GM21447 (cell line): ENCODE measurements at regions not wholly inside any gene's neighbourhood (a gene's known extent, or its start where the extent isn't known, plus 50 kb on each side); places are given as distances from the start of the nearest gene placed in this dataset.

Experiments used
- ATAC-seq: cut with Tn5 transposase; IDR thresholded peaks from one replicate; pipeline ENCODE4 v1.9.1; 2021; ENCODE audit not compliant: unreplicated experiment

GRCh38 chr15:77717333-77717990, 84.8 kb upstream of the LINGO1 start:
- no peak for ATAC-seq

- ATAC-seq = no peak
These were observed 84.1 kb upstream of the LINGO1 start for GRCh38 chr15:77716632-77717332.

DNA sequence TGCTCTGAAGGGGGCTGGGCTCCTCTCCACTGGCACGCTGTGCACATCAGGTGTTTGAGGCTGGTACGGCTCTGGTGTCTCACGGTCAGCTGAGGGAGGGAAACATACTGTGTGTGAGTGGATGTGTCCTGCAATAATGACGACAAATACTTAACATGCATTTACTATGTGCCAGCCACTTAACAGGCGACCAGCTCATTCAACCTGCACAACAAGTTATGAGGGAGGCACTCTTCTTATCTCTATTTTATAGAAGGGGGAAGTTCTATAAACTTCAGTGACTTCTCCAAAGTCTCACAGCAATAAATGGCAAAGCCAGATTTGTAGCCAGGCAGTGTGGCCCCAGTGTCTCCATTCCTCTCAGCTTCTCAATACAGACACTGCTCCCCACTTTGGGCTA, 83.1 kb upstream of the LINGO1 start:
- no peak for ATAC-seq

DNA sequence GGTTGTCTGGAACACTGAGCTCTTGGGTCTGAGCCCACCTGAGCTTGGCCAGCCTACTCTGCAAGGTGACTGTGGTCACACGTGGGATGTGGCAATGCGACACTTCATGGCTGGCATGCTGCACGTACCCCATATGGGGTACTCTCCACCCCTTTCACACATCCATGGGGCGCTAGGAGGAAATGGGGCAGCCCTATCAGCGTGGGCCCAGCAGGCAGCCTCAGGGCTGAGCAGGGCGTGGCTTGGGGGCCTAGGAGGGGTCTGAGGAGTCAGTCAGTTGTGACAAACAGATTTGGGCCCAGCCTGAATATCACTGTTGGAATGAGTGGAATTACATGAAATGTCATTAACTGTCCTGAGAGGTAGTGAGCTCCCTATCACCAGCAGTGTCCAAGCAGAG, 82.3 kb upstream of the LINGO1 start:
- no peak for ATAC-seq

GRCh38 chr15:77714555-77714954, 81.8 kb upstream of the LINGO1 start:
- ATAC-seq = no peak

DNA sequence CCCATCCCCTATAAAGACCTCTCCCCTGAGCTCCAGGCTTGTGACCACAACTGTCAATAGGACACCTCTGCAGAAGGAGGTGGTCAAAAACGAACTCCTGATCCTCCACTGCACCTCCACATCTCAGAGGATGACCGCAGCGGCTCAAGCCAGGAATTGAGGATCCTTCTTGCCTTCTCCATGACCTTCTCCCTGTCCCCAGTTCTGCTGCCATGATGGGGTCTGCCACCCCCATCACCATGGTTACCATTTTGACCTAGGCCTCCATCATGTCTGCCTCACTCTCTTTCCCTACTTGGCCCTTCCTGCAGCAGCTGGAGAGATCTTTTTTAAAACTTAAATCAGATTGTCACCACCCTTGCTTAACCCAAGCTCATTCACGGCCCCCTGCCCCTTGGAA, 81.3 kb upstream of the LINGO1 start:
- no peak for ATAC-seq

DNA sequence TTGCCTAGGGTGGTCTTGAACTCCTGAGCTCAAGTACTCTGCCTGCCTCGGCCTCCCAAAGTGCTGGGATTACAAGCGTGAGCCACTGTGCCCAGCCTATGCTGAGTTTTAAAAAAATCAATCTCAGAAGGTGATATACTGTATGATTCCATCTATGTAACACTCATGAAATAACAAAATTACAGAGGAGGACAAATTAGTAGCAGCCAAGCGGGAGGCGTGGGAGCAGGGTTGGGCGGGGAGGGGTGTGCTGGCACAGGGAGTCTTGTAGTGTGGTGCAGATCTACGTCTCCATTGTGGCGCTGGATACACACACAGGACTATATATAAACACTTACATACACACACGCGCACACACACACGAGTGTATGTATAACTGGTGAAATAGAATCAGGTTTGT, 80.6 kb upstream of the LINGO1 start:
- ATAC-seq = no peak

DNA sequence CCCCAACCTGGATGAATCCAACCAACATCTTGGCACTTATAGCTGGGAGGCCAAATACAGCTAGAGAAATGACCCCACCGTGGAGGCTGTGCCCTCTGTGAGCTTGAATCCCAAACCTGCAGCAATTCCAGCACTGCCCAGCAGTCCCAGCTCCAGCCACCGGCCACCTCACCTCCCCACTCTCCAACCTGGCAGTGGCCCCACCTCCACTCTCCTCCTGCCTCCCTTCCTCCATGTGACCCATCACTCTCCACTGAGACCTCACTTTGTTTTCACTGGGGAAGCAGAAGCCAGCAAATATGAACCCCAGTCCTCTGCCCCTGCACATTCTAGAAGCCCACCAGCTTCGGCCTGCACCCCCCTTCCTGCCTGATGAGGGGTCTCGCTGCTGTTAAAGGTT, 79.7 kb upstream of the LINGO1 start:
- no peak for ATAC-seq

DNA sequence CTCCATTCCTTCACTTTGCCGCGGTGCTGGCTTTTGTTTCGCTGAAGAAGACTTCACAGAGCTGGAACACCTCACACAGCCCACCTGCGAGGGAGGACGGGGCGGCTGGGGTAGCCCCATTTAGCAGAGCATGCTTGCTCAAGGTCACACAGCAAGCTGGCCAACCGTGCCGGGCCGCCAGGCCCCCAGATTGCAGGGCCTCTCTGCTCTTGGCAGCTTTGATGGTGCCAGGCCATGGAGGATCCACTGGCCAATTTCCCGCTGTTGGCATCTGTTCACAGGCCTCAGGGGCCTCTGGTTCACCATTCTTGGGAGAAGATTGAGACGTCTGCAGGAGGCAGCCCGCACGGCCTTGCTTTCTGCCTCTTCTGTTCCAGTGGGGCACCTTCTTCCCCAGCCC, 77.9 kb upstream of the LINGO1 start:
- no peak for ATAC-seq

GRCh38 chr15:77710206-77710605, 77.5 kb upstream of the LINGO1 start:
- ATAC-seq = no peak

GRCh38 chr15:77709135-77709886, 76.6 kb upstream of the LINGO1 start:
- ATAC-seq = no peak

DNA sequence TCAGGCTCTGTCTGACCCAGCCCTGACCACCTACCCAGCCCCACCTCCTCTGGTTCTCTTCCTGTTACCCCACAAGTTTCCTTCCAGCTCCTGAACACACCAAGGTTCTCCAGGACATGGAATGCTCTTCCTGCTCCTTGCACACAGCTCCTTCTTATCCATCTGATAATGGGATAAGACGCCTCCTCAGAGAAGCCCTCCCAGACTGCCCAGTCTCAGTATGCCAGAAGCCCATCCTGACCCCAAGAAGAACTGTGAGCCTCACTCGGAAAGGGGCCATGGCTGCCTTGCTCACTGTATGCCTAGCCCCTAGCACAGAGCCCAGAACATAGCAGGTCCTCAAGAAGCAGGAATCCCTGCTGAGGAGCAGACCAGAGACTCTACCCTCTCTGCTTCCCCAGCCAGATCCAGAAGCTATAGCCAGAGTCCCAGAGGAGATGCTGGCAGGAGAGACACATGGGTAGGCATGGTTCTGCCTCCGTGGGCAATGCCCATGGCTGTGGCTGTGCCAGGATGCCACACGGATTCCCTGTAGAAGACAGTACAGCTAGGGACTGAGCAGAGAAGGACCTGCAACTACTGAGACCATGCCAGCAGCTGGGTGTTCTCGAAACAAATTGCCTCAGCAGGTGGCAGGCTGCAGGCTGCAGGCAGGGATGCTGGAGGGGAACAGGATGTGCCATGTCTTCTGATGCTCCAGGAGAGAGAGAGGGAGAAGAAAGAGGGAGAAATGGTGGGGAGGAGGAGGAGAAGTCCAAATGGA, 74.0 kb upstream of the LINGO1 start:
- ATAC-seq = no peak

GRCh38 chr15:77702211-77702957, 69.7 kb upstream of the LINGO1 start:
- no peak for ATAC-seq

- no peak for ATAC-seq
These were observed 65.8 kb upstream of the LINGO1 start for GRCh38 chr15:77698481-77698880.

DNA sequence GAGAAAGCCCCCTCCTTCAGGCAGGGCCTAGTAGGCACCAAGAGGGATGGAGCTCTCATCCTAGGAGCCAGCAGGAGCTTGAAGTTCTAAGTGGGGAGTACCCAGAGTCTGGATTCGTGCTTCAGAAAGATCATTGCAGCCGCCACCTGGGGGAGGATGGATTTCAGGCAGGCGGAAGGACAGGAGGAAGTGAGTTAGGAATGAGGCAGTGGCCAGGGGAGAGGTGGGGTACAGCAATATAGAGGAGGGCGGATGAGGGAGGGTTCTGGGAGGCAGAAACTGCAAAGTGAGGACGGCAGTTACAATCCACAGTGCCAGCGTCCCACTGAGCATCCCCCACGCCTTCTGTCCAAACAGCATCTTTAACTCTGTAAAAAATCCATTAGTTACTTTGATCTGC, 65.2 kb upstream of the LINGO1 start:
- ATAC-seq = no peak

DNA sequence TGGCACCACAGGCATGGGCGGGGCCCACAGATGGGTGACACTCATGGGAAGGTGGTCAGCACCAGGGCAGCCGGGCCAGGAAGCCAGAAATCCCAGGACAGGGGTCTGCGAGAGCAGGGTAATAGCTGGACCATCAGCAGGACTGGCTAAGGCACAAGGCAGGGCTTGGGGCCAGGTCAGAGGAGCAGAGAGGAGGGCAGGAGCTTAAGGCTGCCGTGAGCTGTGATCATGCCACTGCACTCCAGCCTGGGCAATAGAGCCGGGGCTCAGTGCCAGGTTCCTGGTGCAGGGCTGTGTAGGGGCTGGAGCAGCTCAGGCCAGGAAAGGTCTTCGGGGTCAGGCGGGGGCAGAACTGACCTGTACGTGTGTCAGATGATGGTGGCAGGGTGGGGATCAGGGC, 64.2 kb upstream of the LINGO1 start:
- no peak for ATAC-seq

DNA sequence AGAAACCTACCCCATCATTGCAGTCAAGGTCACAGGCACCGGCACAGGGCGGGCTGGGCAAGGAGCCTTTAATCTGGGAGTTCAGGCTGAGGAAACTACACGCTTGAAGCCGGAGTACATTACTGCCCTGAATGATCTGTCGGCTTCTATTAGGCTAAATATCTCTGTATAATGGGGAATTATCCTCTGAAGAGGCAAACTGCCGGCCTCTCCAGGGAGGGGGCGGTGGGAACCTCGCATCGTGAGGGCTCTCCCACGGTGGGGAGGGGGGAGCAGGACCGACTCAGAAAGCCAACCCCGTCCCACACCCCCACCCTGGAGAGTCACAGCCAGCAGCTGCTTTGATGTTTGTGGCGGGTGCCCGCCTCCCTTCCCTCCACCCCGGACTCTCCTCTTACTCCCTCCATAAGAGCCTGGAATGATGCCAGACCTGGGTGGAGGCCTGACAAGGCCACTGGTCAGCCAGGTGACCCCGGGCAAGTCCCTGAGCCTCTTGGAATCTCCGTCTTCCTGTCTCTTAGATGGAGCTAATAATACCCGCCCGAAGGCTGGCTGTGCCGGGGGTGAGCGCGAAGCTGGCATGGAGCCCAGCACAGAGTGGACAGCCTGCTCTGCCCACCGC, 63.4 kb upstream of the LINGO1 start:
- ATAC-seq = no peak

GRCh38 chr15:77695548-77695947, 62.8 kb upstream of the LINGO1 start:
- ATAC-seq = no peak

- no peak for ATAC-seq
These were observed 60.9 kb upstream of the LINGO1 start for GRCh38 chr15:77693576-77693975.

GRCh38 chr15:77692614-77693013, 59.9 kb upstream of the LINGO1 start:
- ATAC-seq = no peak
